ENCODE measurements at regions not wholly inside any gene's neighbourhood (a gene's known extent, or its start where the extent isn't known, plus 50 kb on each side); places are given as distances from the start of the nearest gene placed in this dataset.

- Histone ChIP-seq H3K27me3 (ENCODE audit: control insufficient read depth, extremely low read depth, insufficient read depth, low read length) (no peaks in the 10 kb centered on the region), H3K27ac (ENCODE audit: control insufficient read depth, insufficient read depth, low read length) (no peak overlapping the region), H3K36me3 (ENCODE audit: control insufficient read depth in 2 of 2, extremely low read depth in 1 of 2, insufficient read depth in 2 of 2, low read length in 2 of 2) (no peaks in the 10 kb centered on the region), H4K20me1 (ENCODE audit: control insufficient read depth, extremely low read depth, insufficient read depth, low read length) (no peaks in the 10 kb centered on the region), H3K4me2 (ENCODE audit: control insufficient read depth, extremely low read depth, insufficient read depth, low read depth, low read length) (no peak overlapping the region), H3K4me1 (ENCODE audit: control insufficient read depth, extremely low read depth, insufficient read depth, low read length) (peaks cover 11% of the 10 kb centered on the region), H3K79me2 (ENCODE audit: control insufficient read depth, insufficient read depth, low read length) (no peaks in the 10 kb centered on the region), H3K4me3 (ENCODE audit: control insufficient read depth in 2 of 3, extremely low read depth in 1 of 3, insufficient read depth in 2 of 3, low read depth in 1 of 3, low read length in 3 of 3) (no peak overlapping the region), H3K9me3 (ENCODE audit: control insufficient read depth, low read depth, low read length) (no peaks in the 10 kb centered on the region), H3K9me1 (ENCODE audit: control insufficient read depth, extremely low read depth, insufficient read depth, low read length) (no peaks in the 10 kb centered on the region), H3K9ac (ENCODE audit: control insufficient read depth, extremely low read depth, insufficient read depth, low read length) (no peak overlapping the region), H2AFZ (ENCODE audit: control insufficient read depth, low read length) (no peak overlapping the region)
- dilution Hi-C loops (cut with MboI; ENCODE audit: extremely low pct_ligation_motif_present, low sequenced_read_pairs), result no loop called here
- FAIRE-seq (peak; percentile 83), DNase-seq (ENCODE audit: low read depth, low spot score) (no peak)
- TF ChIP-seq CTCF (optimal IDR thresholded peaks at IDR 0.05 in 1 of 3, IDR thresholded peaks at IDR 0.05 in 1 of 3, conservative IDR thresholded peaks at IDR 0.05 in 1 of 3; ENCODE audit: extremely low read depth in 1 of 3, insufficient read depth in 2 of 3, low read length in 3 of 3), result no peak
- no peak for TF ChIP-seq EZH2 (IDR thresholded peaks at IDR 0.05; ENCODE audit: low read length)
Observed at GRCh38 chr9:13857521-13857920, 456.4 kb downstream of the NFIB start.

- dilution Hi-C loops (cut with MboI; ENCODE audit: extremely low pct_ligation_motif_present, low sequenced_read_pairs), result no loop called here
- Histone ChIP-seq H3K9ac (ENCODE audit: control insufficient read depth, extremely low read depth, insufficient read depth, low read length) (no peak overlapping the region), H3K27ac (ENCODE audit: control insufficient read depth, insufficient read depth, low read length) (no peak overlapping the region), H3K4me3 (ENCODE audit: control insufficient read depth in 2 of 3, extremely low read depth in 1 of 3, insufficient read depth in 2 of 3, low read depth in 1 of 3, low read length in 3 of 3) (no peak overlapping the region), H4K20me1 (ENCODE audit: control insufficient read depth, extremely low read depth, insufficient read depth, low read length) (no peaks in the 10 kb centered on the region), H3K9me3 (ENCODE audit: control insufficient read depth, low read depth, low read length) (no peaks in the 10 kb centered on the region), H3K27me3 (ENCODE audit: control insufficient read depth, extremely low read depth, insufficient read depth, low read length) (no peaks in the 10 kb centered on the region), H3K4me1 (ENCODE audit: control insufficient read depth, extremely low read depth, insufficient read depth, low read length) (no peaks in the 10 kb centered on the region), H3K79me2 (ENCODE audit: control insufficient read depth, insufficient read depth, low read length) (no peaks in the 10 kb centered on the region), H3K9me1 (ENCODE audit: control insufficient read depth, extremely low read depth, insufficient read depth, low read length) (no peaks in the 10 kb centered on the region), H3K36me3 (ENCODE audit: control insufficient read depth in 2 of 2, extremely low read depth in 1 of 2, insufficient read depth in 2 of 2, low read length in 2 of 2) (no peaks in the 10 kb centered on the region), H3K4me2 (ENCODE audit: control insufficient read depth, extremely low read depth, insufficient read depth, low read depth, low read length) (no peak overlapping the region), H2AFZ (ENCODE audit: control insufficient read depth, low read length) (no peak overlapping the region)
- DNase-seq (ENCODE audit: low read depth, low spot score) (no peak), FAIRE-seq (no peak)
- TF ChIP-seq EZH2 (IDR thresholded peaks at IDR 0.05; ENCODE audit: low read length), result no peak
- TF ChIP-seq CTCF (optimal IDR thresholded peaks at IDR 0.05 in 1 of 3, IDR thresholded peaks at IDR 0.05 in 1 of 3, conservative IDR thresholded peaks at IDR 0.05 in 1 of 3; ENCODE audit: extremely low read depth in 1 of 3, insufficient read depth in 2 of 3, low read length in 3 of 3), result no peak
Observed at GRCh38 chr9:13847270-13847669, 466.7 kb downstream of the NFIB start.

Measured in keratinocyte (primary cell).